Cardiac fibroblast (primary cell): ENCODE measurements at regions not wholly inside any gene's neighbourhood (a gene's known extent, or its start where the extent isn't known, plus 50 kb on each side); places are given as distances from the start of the nearest gene placed in this dataset.

Experiments used
- DNase-seq, 2 donors: peaks; one replicate each; pipeline versions ENCODE4 v3.0.0 to v3.0.0-alpha.2; 2010; ENCODE audit warnings: low read depth in 2 of 2
- H3K4me3 ChIP-seq, 2 donors: replicated peaks in 1 of 2; 1 replicate in 1 of 2; 2 replicates in 1 of 2; pipeline ENCODE4 v1.5.1; 2011; ENCODE audit warnings: low read depth in 2 of 2, low read length in 2 of 2, mild to moderate bottlenecking in 2 of 2, moderate library complexity in 1 of 2
- CTCF ChIP-seq: IDR thresholded peaks from one replicate; pipeline ENCODE4 v1.5.1; 2011; ENCODE audit warnings: low read depth, mild to moderate bottlenecking, low read length, inconsistent platforms

GRCh38 chr10:78740976-78741915, 327.5 kb upstream of the ZMIZ1 start:
- DNase-seq = peak; percentile 24 to 84
- no peak for TF ChIP-seq CTCF
- H3K4me3 ChIP-seq = no peak overlapping the region

GRCh38 chr10:78742406-78742729, 326.4 kb upstream of the ZMIZ1 start:
- no peak for DNase-seq
- TF ChIP-seq CTCF = no peak
- H3K4me3 ChIP-seq = no peak overlapping the region

- TF ChIP-seq CTCF = no peak
- no peak overlapping the region for H3K4me3 ChIP-seq
- peak in 1 of 2 donors; percentile 19 for DNase-seq
Measured at GRCh38 chr10:78742730-78743615, 325.8 kb upstream of the ZMIZ1 start.

- no peak for DNase-seq
- H3K4me3 ChIP-seq = no peak overlapping the region
- no peak for TF ChIP-seq CTCF
Measured at GRCh38 chr10:78744056-78744455, 324.7 kb upstream of the ZMIZ1 start.

- no peak for DNase-seq
- no peak for TF ChIP-seq CTCF
Measured at GRCh38 chr10:78744491-78745090, 324.2 kb upstream of the ZMIZ1 start.

GRCh38 chr10:78745441-78745840, 323.3 kb upstream of the ZMIZ1 start:
- no peak for DNase-seq
- no peak overlapping the region for H3K4me3 ChIP-seq
- no peak for TF ChIP-seq CTCF

More at GRCh38 chr10:78744491-78745090, 324.2 kb upstream of the ZMIZ1 start:
- H3K4me3 ChIP-seq = no peak overlapping the region
